ENCODE measurements at regions not wholly inside any gene's neighbourhood (a gene's known extent, or its start where the extent isn't known, plus 50 kb on each side); places are given as distances from the start of the nearest gene placed in this dataset.

DNA sequence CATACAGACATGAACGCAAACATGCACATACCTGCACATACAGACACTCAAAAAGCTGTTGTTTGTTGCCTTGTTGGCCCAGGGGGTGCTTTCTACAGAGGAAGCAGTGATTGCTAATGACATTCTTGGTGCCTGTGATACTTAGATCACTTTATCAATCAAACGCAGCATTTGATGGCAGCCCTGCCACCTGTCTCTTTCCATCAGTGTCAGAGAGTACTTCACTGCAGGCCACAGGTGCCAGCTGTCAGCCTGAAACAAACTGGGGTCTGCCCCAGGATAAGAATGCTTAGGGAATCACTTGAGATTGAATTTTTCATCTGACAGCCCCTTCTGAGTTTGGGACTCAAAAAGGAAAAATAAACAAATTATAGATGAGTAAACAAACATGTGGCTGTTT, 388.9 kb upstream of the SGCD start:
- H3K9me3 ChIP-seq (ENCODE audit: control insufficient read depth in 1 of 2, insufficient read depth in 1 of 2, low read length in 2 of 2), result peaks cover 0 to 11% of the 10 kb centered on the region in 2 experiments
- ATAC-seq (ENCODE audit: poor library complexity) (no peak), DNase-seq (no peak)
- POLR2A ChIA-PET, result no interaction called here
- intact Hi-C loops (cut with DNase I, micrococcal nuclease), result no loop called here
- peaks cover 12% of the 10 kb centered on the region for H3K27me3 Mint-ChIP-seq
- TF ChIP-seq, protein P1, sequence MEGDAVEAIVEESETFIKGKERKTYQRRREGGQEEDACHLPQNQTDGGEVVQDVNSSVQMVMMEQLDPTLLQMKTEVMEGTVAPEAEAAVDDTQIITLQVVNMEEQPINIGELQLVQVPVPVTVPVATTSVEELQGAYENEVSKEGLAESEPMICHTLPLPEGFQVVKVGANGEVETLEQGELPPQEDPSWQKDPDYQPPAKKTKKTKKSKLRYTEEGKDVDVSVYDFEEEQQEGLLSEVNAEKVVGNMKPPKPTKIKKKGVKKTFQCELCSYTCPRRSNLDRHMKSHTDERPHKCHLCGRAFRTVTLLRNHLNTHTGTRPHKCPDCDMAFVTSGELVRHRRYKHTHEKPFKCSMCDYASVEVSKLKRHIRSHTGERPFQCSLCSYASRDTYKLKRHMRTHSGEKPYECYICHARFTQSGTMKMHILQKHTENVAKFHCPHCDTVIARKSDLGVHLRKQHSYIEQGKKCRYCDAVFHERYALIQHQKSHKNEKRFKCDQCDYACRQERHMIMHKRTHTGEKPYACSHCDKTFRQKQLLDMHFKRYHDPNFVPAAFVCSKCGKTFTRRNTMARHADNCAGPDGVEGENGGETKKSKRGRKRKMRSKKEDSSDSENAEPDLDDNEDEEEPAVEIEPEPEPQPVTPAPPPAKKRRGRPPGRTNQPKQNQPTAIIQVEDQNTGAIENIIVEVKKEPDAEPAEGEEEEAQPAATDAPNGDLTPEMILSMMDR (IDR thresholded peaks at IDR 0.05), result no peak
- no peak overlapping the region for H3K27ac Mint-ChIP-seq
- H3K4me3 Mint-ChIP-seq, result no peak overlapping the region
- CTCF ChIA-PET, result no interaction called here
- H3K36me3 Mint-ChIP-seq (ENCODE audit: low read depth), result no peaks in the 10 kb centered on the region
- H3K4me1 ChIP-seq (ENCODE audit: insufficient read depth, low read length), result no peaks in the 10 kb centered on the region
- H3K27ac ChIP-seq (ENCODE audit: low read depth in 1 of 2, low read length in 2 of 2), result no peak overlapping the region
- no peaks in the 10 kb centered on the region for H3K4me1 Mint-ChIP-seq (ENCODE audit: low read depth)
- H3K36me3 ChIP-seq (ENCODE audit: insufficient read depth, low read length), result no peaks in the 10 kb centered on the region
- no peaks in the 10 kb centered on the region for H3K9me3 Mint-ChIP-seq
- H3K27me3 ChIP-seq (ENCODE audit: control insufficient read depth in 1 of 2, insufficient read depth in 2 of 2, low read length in 2 of 2), result no peaks in the 10 kb centered on the region
- H3K4me3 ChIP-seq (ENCODE audit: low read length), result no peak overlapping the region

DNA sequence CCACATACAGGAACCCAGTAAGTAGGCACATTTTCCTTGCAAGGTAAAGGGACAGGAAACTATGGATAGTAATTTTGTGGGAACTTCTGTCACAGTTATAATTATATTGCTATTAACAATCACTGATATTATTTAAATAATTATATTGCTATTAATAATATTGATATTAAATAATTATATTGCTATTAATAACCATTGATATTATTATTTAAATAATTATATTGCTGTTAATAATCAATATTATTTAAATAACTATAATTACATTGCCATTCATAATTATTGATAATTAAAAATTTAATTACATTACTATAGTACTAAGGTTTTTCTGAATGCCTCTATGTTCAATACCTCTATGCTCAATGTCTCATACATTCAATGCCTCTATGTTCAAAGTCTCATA, 385.6 kb upstream of the SGCD start:
- ChIA-PET CTCF (no interaction called here), POLR2A (interaction anchor here (0.7 kb wide), 1 partner anchor 1254 kb away, joined by 3 read pairs; no protein-coding TSS in a partner anchor)
- H3K27ac ChIP-seq (ENCODE audit: low read depth in 1 of 2, low read length in 2 of 2), result no peak overlapping the region
- H3K27me3 ChIP-seq (ENCODE audit: control insufficient read depth in 1 of 2, insufficient read depth in 2 of 2, low read length in 2 of 2), result no peaks in the 10 kb centered on the region
- no peaks in the 10 kb centered on the region for H3K4me1 ChIP-seq (ENCODE audit: insufficient read depth, low read length)
- H3K9me3 ChIP-seq (ENCODE audit: control insufficient read depth in 1 of 2, insufficient read depth in 1 of 2, low read length in 2 of 2), result peaks cover 0 to 8% of the 10 kb centered on the region in 2 experiments
- DNase-seq (no peak), ATAC-seq (ENCODE audit: poor library complexity) (no peak)
- H3K27me3 Mint-ChIP-seq, result peaks cover 14% of the 10 kb centered on the region
- H3K4me3 Mint-ChIP-seq, result no peak overlapping the region
- TF ChIP-seq, protein P1 (IDR thresholded peaks at IDR 0.05), result no peak
- H3K27ac Mint-ChIP-seq, result no peak overlapping the region
- no peak overlapping the region for H3K4me3 ChIP-seq (ENCODE audit: low read length)
- H3K9me3 Mint-ChIP-seq, result no peaks in the 10 kb centered on the region
- intact Hi-C loops (cut with DNase I, micrococcal nuclease), result loop anchor here in 1 of 2 experiments (5.0 to 10.0 kb wide), 2 partner anchors 993 to 1191 kb away; no protein-coding TSS in a partner anchor
- H3K36me3 ChIP-seq (ENCODE audit: insufficient read depth, low read length), result no peaks in the 10 kb centered on the region
- H3K4me1 Mint-ChIP-seq (ENCODE audit: low read depth), result no peaks in the 10 kb centered on the region
- H3K36me3 Mint-ChIP-seq (ENCODE audit: low read depth), result no peaks in the 10 kb centered on the region

DNA sequence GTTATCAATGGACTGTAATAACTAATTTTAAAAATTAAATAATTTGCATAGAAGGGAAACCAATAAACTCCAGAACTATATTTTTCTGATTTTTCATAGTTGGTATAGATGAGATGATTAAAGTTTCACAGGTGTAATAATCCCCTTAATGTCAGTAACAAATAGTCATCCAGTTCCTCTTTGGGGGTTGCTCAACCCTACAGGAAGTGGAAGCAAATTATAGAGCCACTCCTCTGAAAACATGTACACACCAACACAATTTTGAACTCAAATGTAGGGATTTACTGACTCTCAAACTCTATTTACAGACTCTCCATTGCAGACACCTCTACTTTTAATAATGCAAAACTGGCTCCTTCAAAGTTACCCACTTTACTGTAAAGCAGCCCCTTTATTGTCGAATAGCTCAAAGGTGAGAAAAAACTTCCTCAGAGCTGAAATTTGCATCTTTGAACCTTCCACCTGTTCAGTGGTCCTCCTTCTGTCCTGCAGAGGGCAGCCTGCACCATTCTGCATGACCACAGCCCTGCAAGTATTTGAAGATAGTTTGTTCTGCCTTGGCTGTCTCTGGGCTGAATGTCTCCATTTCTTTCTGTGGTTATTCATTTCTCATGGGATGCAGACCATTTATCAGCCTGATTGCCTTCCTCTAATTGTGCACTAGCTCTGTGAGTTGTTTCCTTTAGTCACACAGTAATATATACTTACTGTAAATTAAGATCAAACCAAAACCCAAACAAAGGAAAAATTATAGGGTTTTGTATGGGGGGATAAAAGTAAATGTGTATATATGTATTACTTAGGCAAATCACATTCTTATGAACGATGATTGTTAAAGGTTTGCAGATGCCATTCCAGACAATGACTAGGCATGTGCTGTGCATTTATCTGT, 383.2 kb upstream of the SGCD start:
- POLR2A ChIA-PET, result no interaction called here
- ATAC-seq (ENCODE audit: poor library complexity), result peak; percentile 46
- H3K27me3 ChIP-seq (ENCODE audit: control insufficient read depth in 1 of 2, insufficient read depth in 2 of 2, low read length in 2 of 2), result no peaks in the 10 kb centered on the region
- DNase-seq, result peak in 10 of 14 experiments; percentile 1 to 54 (median 17)
- no peaks in the 10 kb centered on the region for H3K4me1 ChIP-seq (ENCODE audit: insufficient read depth, low read length)
- TF ChIP-seq, protein P1 (IDR thresholded peaks at IDR 0.05), result peak; percentile 56
- no peak overlapping the region for H3K4me3 ChIP-seq (ENCODE audit: low read length)
- no peaks in the 10 kb centered on the region for H3K36me3 ChIP-seq (ENCODE audit: insufficient read depth, low read length)
- H3K27ac ChIP-seq (ENCODE audit: low read depth in 1 of 2, low read length in 2 of 2), result no peak overlapping the region
- intact Hi-C loops (cut with DNase I, micrococcal nuclease), result loop anchor here (2.0 to 10.0 kb wide), 4 partner anchors 991 to 1189 kb away; no protein-coding TSS in a partner anchor
- CTCF ChIA-PET, result interaction anchor here (0.6 kb wide), 1 partner anchor 1188 kb away, joined by 3 read pairs; no protein-coding TSS in a partner anchor
- H3K9me3 ChIP-seq (ENCODE audit: control insufficient read depth in 1 of 2, insufficient read depth in 1 of 2, low read length in 2 of 2), result no peaks in the 10 kb centered on the region
- Mint-ChIP-seq H3K4me3 (no peak overlapping the region), H3K4me1 (ENCODE audit: low read depth) (no peaks in the 10 kb centered on the region), H3K27ac (no peak overlapping the region), H3K36me3 (ENCODE audit: low read depth) (no peaks in the 10 kb centered on the region), H3K27me3 (peaks cover 21% of the 10 kb centered on the region), H3K9me3 (no peaks in the 10 kb centered on the region)
